ENCODE measurements at regions not wholly inside any gene's neighbourhood (a gene's known extent, or its start where the extent isn't known, plus 50 kb on each side); places are given as distances from the start of the nearest gene placed in this dataset.

GRCh38 chr6:40340957-40341356 lies 246.2 kb downstream of the LRFN2 start:
- no peaks in the 10 kb centered on the region for H3K36me3 Mint-ChIP-seq (ENCODE audit: low read depth, unreplicated experiment)
- no peak overlapping the region for H3K27ac Mint-ChIP-seq (ENCODE audit: unreplicated experiment)
- TF ChIP-seq CTCF (IDR thresholded peaks at IDR 0.05; ENCODE audit: unreplicated experiment), result no peak
- H3K4me1 Mint-ChIP-seq (ENCODE audit: unreplicated experiment), result no peaks in the 10 kb centered on the region
- H3K9me3 Mint-ChIP-seq (ENCODE audit: unreplicated experiment), result no peaks in the 10 kb centered on the region
- H3K4me3 Mint-ChIP-seq (ENCODE audit: unreplicated experiment), result no peak overlapping the region
- DNase-seq (ENCODE audit: low spot score), result no peak
- peaks cover 11% of the 10 kb centered on the region for H3K27me3 Mint-ChIP-seq (ENCODE audit: unreplicated experiment)

- H3K27ac Mint-ChIP-seq (ENCODE audit: unreplicated experiment), result no peak overlapping the region
- H3K36me3 Mint-ChIP-seq (ENCODE audit: low read depth, unreplicated experiment), result no peaks in the 10 kb centered on the region
- no peak for TF ChIP-seq CTCF (IDR thresholded peaks at IDR 0.05; ENCODE audit: unreplicated experiment)
- DNase-seq (ENCODE audit: low spot score), result no peak
- peaks cover 10% of the 10 kb centered on the region for H3K27me3 Mint-ChIP-seq (ENCODE audit: unreplicated experiment)
- H3K9me3 Mint-ChIP-seq (ENCODE audit: unreplicated experiment), result no peaks in the 10 kb centered on the region
- no peaks in the 10 kb centered on the region for H3K4me1 Mint-ChIP-seq (ENCODE audit: unreplicated experiment)
- H3K4me3 Mint-ChIP-seq (ENCODE audit: unreplicated experiment), result no peak overlapping the region
Measured at GRCh38 chr6:40340196-40340595, 247.0 kb downstream of the LRFN2 start.

- Mint-ChIP-seq H3K27me3 (ENCODE audit: unreplicated experiment) (peaks cover 8% of the 10 kb centered on the region), H3K27ac (ENCODE audit: unreplicated experiment) (no peak overlapping the region), H3K9me3 (ENCODE audit: unreplicated experiment) (no peaks in the 10 kb centered on the region)
Measured at GRCh38 chr6:40338306-40338705, 248.9 kb downstream of the LRFN2 start.

GRCh38 chr6:40336940-40337760 lies 250.0 kb downstream of the LRFN2 start:
- no peak for TF ChIP-seq CTCF (IDR thresholded peaks at IDR 0.05; ENCODE audit: unreplicated experiment)
- no peaks in the 10 kb centered on the region for H3K9me3 Mint-ChIP-seq (ENCODE audit: unreplicated experiment)
- DNase-seq (ENCODE audit: low spot score), result no peak
- H3K4me3 Mint-ChIP-seq (ENCODE audit: unreplicated experiment), result no peak overlapping the region
- peaks cover 8% of the 10 kb centered on the region for H3K27me3 Mint-ChIP-seq (ENCODE audit: unreplicated experiment)
- H3K36me3 Mint-ChIP-seq (ENCODE audit: low read depth, unreplicated experiment), result no peaks in the 10 kb centered on the region
- no peak overlapping the region for H3K27ac Mint-ChIP-seq (ENCODE audit: unreplicated experiment)
- no peaks in the 10 kb centered on the region for H3K4me1 Mint-ChIP-seq (ENCODE audit: unreplicated experiment)

More at GRCh38 chr6:40338306-40338705, 248.9 kb downstream of the LRFN2 start:
- H3K4me3 Mint-ChIP-seq (ENCODE audit: unreplicated experiment), result no peak overlapping the region
- TF ChIP-seq CTCF (IDR thresholded peaks at IDR 0.05; ENCODE audit: unreplicated experiment), result no peak
- H3K4me1 Mint-ChIP-seq (ENCODE audit: unreplicated experiment), result no peaks in the 10 kb centered on the region
- no peaks in the 10 kb centered on the region for H3K36me3 Mint-ChIP-seq (ENCODE audit: low read depth, unreplicated experiment)
- no peak for DNase-seq (ENCODE audit: low spot score)

- TF ChIP-seq CTCF (IDR thresholded peaks at IDR 0.05; ENCODE audit: unreplicated experiment), result no peak
- H3K27ac Mint-ChIP-seq (ENCODE audit: unreplicated experiment), result no peak overlapping the region
- no peak overlapping the region for H3K4me3 Mint-ChIP-seq (ENCODE audit: unreplicated experiment)
- H3K4me1 Mint-ChIP-seq (ENCODE audit: unreplicated experiment), result no peaks in the 10 kb centered on the region
- H3K9me3 Mint-ChIP-seq (ENCODE audit: unreplicated experiment), result no peaks in the 10 kb centered on the region
- no peak for DNase-seq (ENCODE audit: low spot score)
- peaks cover 10% of the 10 kb centered on the region for H3K27me3 Mint-ChIP-seq (ENCODE audit: unreplicated experiment)
- no peaks in the 10 kb centered on the region for H3K36me3 Mint-ChIP-seq (ENCODE audit: low read depth, unreplicated experiment)
Measured at GRCh38 chr6:40336296-40336695, 250.9 kb downstream of the LRFN2 start.
